GM19043 (cell line): ENCODE measurements at regions not wholly inside any gene's neighbourhood (a gene's known extent, or its start where the extent isn't known, plus 50 kb on each side); places are given as distances from the start of the nearest gene placed in this dataset.
"Not testable (repeated sequence)": the region's sequence is repeated elsewhere in the genome, so short reads cannot be mapped to it uniquely, and the experiment has no call there.

ENCODE experiments used
- ATAC-seq: cut with Tn5 transposase; IDR thresholded peaks from one replicate; pipeline ENCODE4 v1.9.1; 2021; ENCODE audit warnings: low read depth; ENCODE audit not compliant: unreplicated experiment

GRCh38 chr15:79728867-79729266, 167.9 kb downstream of the MTHFS start:
- no peak for ATAC-seq

- no peak for ATAC-seq
Measured at GRCh38 chr15:79736435-79737000, 160.3 kb downstream of the MTHFS start.

DNA sequence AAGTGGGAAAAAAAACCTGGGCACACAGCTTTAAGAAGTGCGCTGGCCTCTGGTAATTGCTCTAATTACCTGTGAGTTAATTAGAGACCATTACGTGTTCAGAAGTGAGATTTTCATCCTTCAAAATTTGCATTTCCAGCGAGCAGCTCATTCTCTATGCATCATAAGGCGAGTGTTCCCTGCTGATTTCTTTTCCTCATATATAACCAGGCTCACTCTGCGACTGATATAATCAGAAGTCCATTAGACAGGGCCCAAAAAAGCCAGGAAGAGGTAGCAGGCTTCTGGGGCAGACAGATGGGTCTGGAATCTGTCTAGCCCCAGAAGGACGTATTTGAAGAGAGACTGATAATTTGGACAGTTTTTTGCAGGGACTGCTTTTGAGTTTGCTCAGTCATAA, 158.7 kb downstream of the MTHFS start:
- ATAC-seq: no peak

DNA sequence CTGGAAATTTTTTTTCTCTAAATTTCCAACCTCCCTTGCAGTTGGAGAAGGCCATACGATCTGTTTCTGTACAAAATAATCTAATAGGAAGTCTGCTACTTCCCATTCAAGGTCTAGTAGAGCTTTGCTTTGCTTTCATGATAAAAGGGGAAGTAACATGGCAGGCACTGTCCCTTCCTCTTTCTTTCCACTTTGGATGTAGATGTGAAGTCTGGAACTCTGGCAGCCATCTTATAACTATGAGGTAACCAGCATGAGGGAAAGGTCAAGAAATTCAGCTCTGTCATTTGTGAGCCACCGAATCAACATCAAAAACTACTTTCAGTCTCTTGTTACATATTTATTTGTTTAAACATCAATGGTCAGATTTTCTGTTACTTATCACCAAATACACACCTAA, 156.3 kb downstream of the MTHFS start:
- no peak for ATAC-seq

- no peak for ATAC-seq
Measured at GRCh38 chr15:79743032-79743431, 153.8 kb downstream of the MTHFS start.

- ATAC-seq: not testable (repeated sequence)
Measured at GRCh38 chr15:79744485-79744884, 152.3 kb downstream of the MTHFS start.

DNA sequence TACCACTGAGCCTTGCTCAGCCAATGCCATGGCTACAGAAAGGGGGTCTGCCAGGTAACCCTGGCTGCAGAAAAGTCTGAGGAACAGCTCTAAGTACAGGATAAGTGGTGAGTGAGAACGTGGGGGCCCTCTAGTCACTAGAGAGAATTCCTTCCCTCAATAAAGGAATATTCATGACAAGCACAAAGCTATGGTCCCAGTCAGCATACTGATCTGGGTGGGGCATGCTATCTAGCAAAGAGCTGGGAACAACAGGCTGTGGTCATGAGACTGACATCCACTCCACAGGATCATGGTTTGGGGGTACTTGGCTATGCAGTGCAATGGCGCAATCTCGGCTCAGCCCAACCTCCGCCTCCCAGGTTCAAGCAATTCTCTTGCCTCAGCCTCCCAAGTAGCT, 140.4 kb downstream of the MTHFS start:
- no peak for ATAC-seq

GRCh38 chr15:79765081-79765480, 131.7 kb downstream of the MTHFS start:
- no peak for ATAC-seq

GRCh38 chr15:79769069-79769481, 127.7 kb downstream of the MTHFS start:
- no peak for ATAC-seq

DNA sequence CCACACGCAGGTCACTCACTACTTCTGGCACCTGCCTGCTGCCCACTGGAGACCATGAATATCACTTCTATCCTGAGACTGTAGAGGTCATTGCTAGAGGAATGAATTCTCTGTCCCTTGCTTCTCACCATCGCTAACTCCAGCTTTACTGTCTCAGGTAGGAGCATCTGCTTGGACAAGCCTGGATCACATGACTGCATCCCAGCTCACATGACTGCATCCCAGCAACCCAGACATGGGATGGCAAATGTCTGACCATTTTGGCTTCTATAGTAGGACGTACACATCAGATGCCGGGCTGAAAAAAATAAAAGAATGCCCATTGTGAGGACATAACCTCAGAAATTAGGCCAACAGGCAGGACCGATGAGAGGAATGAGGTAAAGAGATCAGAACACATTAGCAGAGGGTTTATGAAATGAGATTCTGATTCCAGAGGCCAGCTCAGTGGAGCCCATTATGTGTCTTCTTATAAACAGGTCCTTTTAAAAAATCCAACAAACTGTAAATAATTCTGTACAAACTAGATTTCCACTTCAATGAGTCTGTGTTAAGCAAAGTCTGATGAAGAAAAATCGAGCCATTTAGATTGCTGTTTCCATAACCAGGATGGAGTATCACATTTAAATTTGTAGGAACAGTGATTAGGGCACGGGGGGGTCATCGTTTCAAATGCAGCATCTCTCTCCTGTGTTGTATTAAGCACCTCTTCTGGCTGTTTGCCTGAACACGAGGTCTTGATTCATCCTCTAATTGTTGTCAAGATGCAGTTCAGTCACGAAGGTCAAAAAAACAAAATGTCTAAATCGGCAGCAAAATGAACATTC, 126.7 kb downstream of the MTHFS start:
- no peak for ATAC-seq

GRCh38 chr15:79773128-79773527, 123.7 kb downstream of the MTHFS start:
- no peak for ATAC-seq

DNA sequence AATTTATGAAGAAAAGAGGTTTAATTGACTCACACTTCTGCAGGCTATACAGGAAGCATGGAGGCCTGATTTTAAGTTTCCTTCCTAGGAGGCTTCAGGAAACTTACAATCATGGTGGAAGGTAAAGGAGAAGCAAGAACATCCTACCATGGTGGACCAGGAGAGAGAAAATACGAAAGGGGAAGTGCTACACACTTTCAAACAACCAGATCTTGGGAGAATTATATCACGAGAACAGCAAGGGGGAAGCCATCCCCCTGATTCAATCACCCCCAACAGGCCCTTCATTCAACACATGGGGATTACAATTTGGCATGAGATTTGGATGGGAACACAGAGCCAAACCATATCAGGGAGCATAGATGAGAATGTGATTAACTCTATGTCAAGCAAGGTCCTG, 121.0 kb downstream of the MTHFS start:
- no peak for ATAC-seq

DNA sequence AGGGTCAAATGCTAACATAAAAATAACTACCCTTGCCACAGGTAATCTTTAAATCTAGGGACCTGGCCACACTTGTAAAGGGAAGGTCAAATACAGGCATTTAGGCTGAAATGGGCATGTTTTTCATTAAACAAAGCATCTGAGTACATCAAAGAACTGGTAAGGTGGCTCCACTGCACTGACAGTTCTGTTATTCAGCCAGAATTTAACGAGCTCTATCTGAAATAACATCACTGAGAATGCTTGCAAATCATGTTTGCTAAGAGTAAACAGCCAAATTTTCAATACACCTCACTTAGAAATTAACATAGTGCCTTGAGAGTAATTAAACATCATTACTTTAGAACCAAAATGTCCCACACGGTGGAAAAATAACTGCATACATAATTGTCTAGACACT, 118.9 kb downstream of the MTHFS start:
- no peak for ATAC-seq

DNA sequence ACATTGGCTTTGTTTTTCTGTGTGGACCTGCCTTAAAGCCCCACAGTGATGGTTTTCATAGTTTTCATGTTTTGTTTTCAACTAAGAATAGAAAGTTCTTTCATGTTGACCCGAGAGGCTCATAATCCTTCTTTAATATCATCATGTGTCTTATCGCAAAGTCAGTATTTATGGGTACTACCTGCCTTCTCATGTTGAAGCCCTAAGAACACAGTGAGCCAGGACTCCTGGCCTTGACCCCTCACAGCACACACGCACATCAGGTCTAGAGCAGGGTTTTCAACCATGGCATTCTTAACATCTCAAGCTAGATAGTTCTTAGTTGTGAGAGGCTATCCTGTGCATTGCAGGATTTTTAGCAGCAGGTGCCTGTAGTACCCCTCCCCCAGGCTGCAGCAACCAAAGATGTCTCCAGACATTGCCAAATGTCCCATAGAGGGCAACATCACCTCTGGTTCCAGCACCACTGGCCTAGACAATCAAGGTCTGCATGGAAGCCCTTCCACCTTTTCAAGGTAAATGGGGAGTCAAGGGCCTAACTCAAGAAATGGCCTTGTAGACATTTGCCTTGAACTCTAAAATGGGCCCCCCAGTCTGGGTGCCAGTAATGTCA, 118.3 kb downstream of the MTHFS start:
- no peak for ATAC-seq

- ATAC-seq: no peak
Measured at GRCh38 chr15:79779746-79780145, 117.1 kb downstream of the MTHFS start.

DNA sequence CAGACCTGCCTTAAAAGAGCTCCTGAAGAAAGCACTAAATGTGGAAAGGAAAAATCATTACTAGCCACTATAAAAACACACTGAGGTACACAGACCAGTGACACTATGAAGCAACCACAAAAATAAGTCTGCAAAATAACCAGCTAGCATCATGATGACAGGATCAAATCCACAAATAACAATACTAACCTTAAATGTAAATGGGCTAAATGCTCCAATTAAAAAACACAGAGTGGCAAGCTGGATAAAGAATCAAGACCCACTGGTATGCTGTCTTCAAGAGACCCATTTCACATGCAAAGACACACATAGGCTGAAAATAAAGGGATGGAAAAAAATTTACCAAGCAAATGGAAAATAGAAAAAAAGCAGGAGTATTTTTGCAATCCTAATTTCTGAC, 114.5 kb downstream of the MTHFS start:
- not testable (repeated sequence) for ATAC-seq
